ENCODE measurements at regions not wholly inside any gene's neighbourhood (a gene's known extent, or its start where the extent isn't known, plus 50 kb on each side); places are given as distances from the start of the nearest gene placed in this dataset.

DNA sequence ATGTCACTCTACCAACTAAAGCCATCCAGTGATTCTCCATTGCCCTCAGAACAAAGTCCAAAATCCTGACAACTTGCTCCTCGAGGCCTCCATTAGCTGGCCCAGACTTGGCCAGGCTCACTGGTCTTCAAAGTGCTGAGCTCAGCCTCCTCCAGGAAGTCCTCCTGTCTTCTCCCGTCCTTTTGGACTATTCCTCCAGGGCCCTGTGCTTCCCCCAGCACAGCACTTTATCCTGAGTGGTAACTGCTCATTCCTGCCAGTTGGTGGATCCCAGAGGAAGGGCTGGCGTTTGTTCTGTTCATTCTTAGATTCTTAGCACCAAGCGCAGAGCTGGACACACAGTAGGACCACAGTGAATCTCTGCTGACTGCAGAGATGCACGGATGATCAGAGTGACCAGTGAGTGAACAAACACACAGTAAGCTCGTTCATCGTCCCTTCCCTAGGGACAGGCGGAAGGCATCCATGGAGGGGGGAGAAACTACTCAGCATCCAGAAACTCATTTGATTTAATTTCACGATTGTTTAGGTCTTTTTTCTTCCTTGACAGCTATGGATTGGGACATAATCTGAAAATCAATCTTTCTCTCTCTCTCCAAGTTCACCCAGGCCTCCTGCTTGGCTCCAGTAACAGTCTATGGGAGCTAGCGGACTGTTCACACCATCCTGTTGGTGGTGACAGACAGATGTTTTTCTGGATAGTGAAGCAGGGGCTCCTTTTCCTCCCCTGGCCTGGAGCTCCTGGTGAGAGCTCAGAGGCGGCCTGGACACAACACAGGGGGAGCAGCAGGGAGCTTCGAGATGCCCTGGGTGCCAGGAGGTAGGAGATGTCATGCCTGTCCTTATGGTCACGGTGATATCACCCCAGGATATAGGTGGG, 180.2 kb downstream of the PTPRU start:
- Histone ChIP-seq H3K4me3 (no peak overlapping the region), H3K4me1 (ENCODE audit: control insufficient read depth, insufficient read depth, low read length) (no peaks in the 10 kb centered on the region), H4K20me1 (ENCODE audit: control insufficient read depth, insufficient read depth) (no peaks in the 10 kb centered on the region), H3K27me3 (replicated peaks in 1 of 2; ENCODE audit: control insufficient read depth in 2 of 2, insufficient read depth in 2 of 2, low read length in 1 of 2) (no peaks in the 10 kb centered on the region), H3K4me2 (ENCODE audit: control insufficient read depth, insufficient read depth) (no peak overlapping the region), H3K27ac (ENCODE audit: control insufficient read depth, insufficient read depth) (no peak overlapping the region), H3K79me2 (ENCODE audit: control insufficient read depth, insufficient read depth, low read length) (no peaks in the 10 kb centered on the region), H2AFZ (ENCODE audit: control insufficient read depth, low read depth, low read length) (no peak overlapping the region), H3K9ac (ENCODE audit: control insufficient read depth, insufficient read depth, low read length) (no peak overlapping the region), H3K36me3 (ENCODE audit: control insufficient read depth in 2 of 2, insufficient read depth in 2 of 2, low read length in 1 of 2) (no peaks in the 10 kb centered on the region), H3K9me3 (replicated peaks; ENCODE audit: control insufficient read depth, insufficient read depth, low read length) (no peaks in the 10 kb centered on the region)
- TF ChIP-seq GATAD2B (conservative IDR thresholded peaks at IDR 0.05; ENCODE audit: low read depth): no peak
- TF ChIP-seq ZNF384 (IDR thresholded peaks at IDR 0.05; ENCODE audit: borderline replicate concordance, low read depth, low read length): no peak
- TF ChIP-seq NR2C1 (IDR thresholded peaks at IDR 0.05): no peak
- no peak for TF ChIP-seq SMAD1 (IDR thresholded peaks at IDR 0.05; ENCODE audit: low read depth, partially characterized antibody)
- TF ChIP-seq TCF3 (IDR thresholded peaks at IDR 0.05; ENCODE audit: borderline replicate concordance, insufficient read depth, low read depth, low read length): no peak
- no peak for TF ChIP-seq BMI1 (IDR thresholded peaks at IDR 0.05; ENCODE audit: borderline replicate concordance)
- TF ChIP-seq, protein P1, sequence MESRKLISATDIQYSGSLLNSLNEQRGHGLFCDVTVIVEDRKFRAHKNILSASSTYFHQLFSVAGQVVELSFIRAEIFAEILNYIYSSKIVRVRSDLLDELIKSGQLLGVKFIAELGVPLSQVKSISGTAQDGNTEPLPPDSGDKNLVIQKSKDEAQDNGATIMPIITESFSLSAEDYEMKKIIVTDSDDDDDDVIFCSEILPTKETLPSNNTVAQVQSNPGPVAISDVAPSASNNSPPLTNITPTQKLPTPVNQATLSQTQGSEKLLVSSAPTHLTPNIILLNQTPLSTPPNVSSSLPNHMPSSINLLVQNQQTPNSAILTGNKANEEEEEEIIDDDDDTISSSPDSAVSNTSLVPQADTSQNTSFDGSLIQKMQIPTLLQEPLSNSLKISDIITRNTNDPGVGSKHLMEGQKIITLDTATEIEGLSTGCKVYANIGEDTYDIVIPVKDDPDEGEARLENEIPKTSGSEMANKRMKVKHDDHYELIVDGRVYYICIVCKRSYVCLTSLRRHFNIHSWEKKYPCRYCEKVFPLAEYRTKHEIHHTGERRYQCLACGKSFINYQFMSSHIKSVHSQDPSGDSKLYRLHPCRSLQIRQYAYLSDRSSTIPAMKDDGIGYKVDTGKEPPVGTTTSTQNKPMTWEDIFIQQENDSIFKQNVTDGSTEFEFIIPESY (IDR thresholded peaks at IDR 0.05): no peak
- no peak for TF ChIP-seq ZNF207 (IDR thresholded peaks at IDR 0.05; ENCODE audit: borderline replicate concordance)
- TF ChIP-seq, protein P2, sequence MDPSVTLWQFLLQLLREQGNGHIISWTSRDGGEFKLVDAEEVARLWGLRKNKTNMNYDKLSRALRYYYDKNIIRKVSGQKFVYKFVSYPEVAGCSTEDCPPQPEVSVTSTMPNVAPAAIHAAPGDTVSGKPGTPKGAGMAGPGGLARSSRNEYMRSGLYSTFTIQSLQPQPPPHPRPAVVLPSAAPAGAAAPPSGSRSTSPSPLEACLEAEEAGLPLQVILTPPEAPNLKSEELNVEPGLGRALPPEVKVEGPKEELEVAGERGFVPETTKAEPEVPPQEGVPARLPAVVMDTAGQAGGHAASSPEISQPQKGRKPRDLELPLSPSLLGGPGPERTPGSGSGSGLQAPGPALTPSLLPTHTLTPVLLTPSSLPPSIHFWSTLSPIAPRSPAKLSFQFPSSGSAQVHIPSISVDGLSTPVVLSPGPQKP (IDR thresholded peaks at IDR 0.05; ENCODE audit: low read depth, low read length): no peak
- no peak for TF ChIP-seq HDGF (IDR thresholded peaks at IDR 0.05)
- TF ChIP-seq EP300 (IDR thresholded peaks at IDR 0.05; ENCODE audit: borderline replicate concordance in 1 of 2, control insufficient read depth in 1 of 2, low read depth in 2 of 2, low read length in 2 of 2): no peak
- no peak for TF ChIP-seq RCOR1 (conservative IDR thresholded peaks at IDR 0.05; ENCODE audit: low read depth, low read length)
- ATAC-seq (no peak), FAIRE-seq (no peak), DNase-seq (ENCODE audit: low read depth, low spot score) (no peak)
- CTCF ChIA-PET: no interaction called here
- RAD21 ChIA-PET (ENCODE audit: unreplicated experiment): no interaction called here
- POLR2A ChIA-PET: no interaction called here
- WGBS (ENCODE audit: insufficient coverage, insufficient replicate concordance, low lambda C conversion rate, missing lambda C conversion rate): 6% methylated on average over 13 of the region's 13 CpGs
- intact Hi-C loops (cut with micrococcal nuclease; ENCODE audit: unreplicated experiment): no loop called here
- in situ Hi-C loops (cut with MboI): no loop called here
- SMC1A ChIA-PET (ENCODE audit: uncharacterized antibody, unreplicated experiment): no interaction called here
- no TSS peak for BruUV-seq (replicated peaks)
